Hepatocyte (in vitro differentiated cells): ENCODE measurements at regions not wholly inside any gene's neighbourhood (a gene's known extent, or its start where the extent isn't known, plus 50 kb on each side); places are given as distances from the start of the nearest gene placed in this dataset.
"Not testable (repeated sequence)": the region's sequence is repeated elsewhere in the genome, so short reads cannot be mapped to it uniquely, and the experiment has no call there.

ENCODE experiments used
- DNase-seq: peaks from one replicate; pipeline ENCODE4 v3.0.0-alpha.2; 2016; ENCODE audit warnings: low spot score
- H2AFZ ChIP-seq: fragments of 200-600 bp; sonication (generic); 2 replicates; pipeline ENCODE4 v1.6.0; 2016; ENCODE audit warnings: antibody characterized with exemption, mild to moderate bottlenecking
- H3K27ac ChIP-seq: fragments of 200-600 bp; sonication (generic); 2 replicates; pipeline ENCODE4 v1.5.1; 2016; ENCODE audit warnings: mild to moderate bottlenecking
- H3K27me3 ChIP-seq: fragments of 200-600 bp; sonication (generic); 2 replicates; pipeline ENCODE4 v1.6.1; 2016
- H3K36me3 ChIP-seq: fragments of 200-600 bp; sonication (generic); replicated peaks from 2 replicates; pipeline ENCODE4 v1.5.1; 2016; ENCODE audit warnings: low read depth; ENCODE audit not compliant: insufficient read depth
- H3K4me1 ChIP-seq: fragments of 200-600 bp; sonication (generic); 2 replicates; pipeline ENCODE4 v1.5.1; 2016; ENCODE audit warnings: mild to moderate bottlenecking, moderate library complexity; ENCODE audit not compliant: insufficient read depth
- H3K4me2 ChIP-seq: fragments of 200-600 bp; sonication (generic); 2 replicates; pipeline ENCODE4 v1.6.0; 2016
- H3K4me3 ChIP-seq: fragments of 200-600 bp; sonication (generic); 2 replicates; pipeline ENCODE4 v1.5.1; 2016; ENCODE audit warnings: mild to moderate bottlenecking
- H3K79me2 ChIP-seq: fragments of 200-600 bp; sonication (generic); 2 replicates; pipeline ENCODE4 v1.6.0; 2017; ENCODE audit warnings: mild to moderate bottlenecking
- H3K9me2 ChIP-seq: fragments of 200-600 bp; sonication (generic); replicated peaks from 2 replicates; pipeline ENCODE4 v1.6.0; 2017; ENCODE audit warnings: mild to moderate bottlenecking; ENCODE audit not compliant: insufficient read depth
- H3K9me3 ChIP-seq: fragments of 200-600 bp; sonication (generic); 2 replicates; pipeline ENCODE4 v1.5.1; 2016; ENCODE audit warnings: low read depth, mild to moderate bottlenecking
- H4K20me1 ChIP-seq: fragments of 200-600 bp; sonication (generic); 2 replicates; pipeline ENCODE4 v1.6.0; 2016; ENCODE audit warnings: mild to moderate bottlenecking; ENCODE audit not compliant: insufficient read depth, poor library complexity, severe bottlenecking
- CTCF ChIP-seq: fragments of 200-600 bp; sonication (generic); IDR thresholded peaks from 2 replicates; pipeline ENCODE4 v1.5.1; 2016; ENCODE audit warnings: antibody characterized with exemption, mild to moderate bottlenecking; ENCODE audit not compliant: poor library complexity
- EZH2 ChIP-seq: fragments of 200-600 bp; sonication (generic); IDR thresholded peaks from 2 replicates; pipeline ENCODE4 v1.6.1; 2016; ENCODE audit warnings: antibody characterized with exemption, mild to moderate bottlenecking, borderline replicate concordance
- EZH2phosphoT487 ChIP-seq: fragments of 200-600 bp; sonication (generic); IDR thresholded peaks from one replicate; pipeline ENCODE4 v1.6.1; 2018; ENCODE audit warnings: antibody characterized with exemption, mild to moderate bottlenecking, low read depth, moderate library complexity; ENCODE audit not compliant: unreplicated experiment, severe bottlenecking
- WGBS: methylation state at CpG from one replicate; pipeline ENCODE4 v1.1.6; 2016; ENCODE audit warnings: low lambda C conversion rate; ENCODE audit errors: missing lambda C conversion rate; 5-methylcytosine and 5-hydroxymethylcytosine counted together

GRCh38 chr7:109552017-109552416, 982.3 kb downstream of the DNAJB9 start:
- Histone ChIP-seq H3K4me1 (no peaks in the 10 kb centered on the region), H4K20me1 (no peaks in the 10 kb centered on the region), H3K4me2 (no peak overlapping the region), H3K9me2 (no peaks in the 10 kb centered on the region), H3K4me3 (no peak overlapping the region), H3K9me3 (no peaks in the 10 kb centered on the region), H3K27me3 (no peaks in the 10 kb centered on the region), H3K79me2 (no peaks in the 10 kb centered on the region), H3K27ac (no peak overlapping the region), H2AFZ (no peak overlapping the region), H3K36me3 (no peaks in the 10 kb centered on the region)
- 94% methylated on average over 2 of the region's 2 CpGs for WGBS
- TF ChIP-seq EZH2 = no peak
- TF ChIP-seq EZH2phosphoT487 = no peak
- TF ChIP-seq CTCF = no peak
- DNase-seq = no peak

- no peak for DNase-seq
- H3K4me1 ChIP-seq = no peaks in the 10 kb centered on the region
- no peaks in the 10 kb centered on the region for H4K20me1 ChIP-seq
- no peak overlapping the region for H3K4me3 ChIP-seq
- no peaks in the 10 kb centered on the region for H3K9me3 ChIP-seq
- H3K9me2 ChIP-seq = no peaks in the 10 kb centered on the region
- WGBS = 68% methylated on average over 4 of the region's 4 CpGs
- no peaks in the 10 kb centered on the region for H3K27me3 ChIP-seq
- H3K79me2 ChIP-seq = no peaks in the 10 kb centered on the region
- no peak overlapping the region for H2AFZ ChIP-seq
- H3K4me2 ChIP-seq = no peak overlapping the region
- no peaks in the 10 kb centered on the region for H3K36me3 ChIP-seq
- no peak overlapping the region for H3K27ac ChIP-seq
- no peak for TF ChIP-seq CTCF
- no peak for TF ChIP-seq EZH2
- no peak for TF ChIP-seq EZH2phosphoT487
Observed at GRCh38 chr7:109577265-109577664, 1007.6 kb downstream of the DNAJB9 start.

- 86% methylated on average over 4 of the region's 4 CpGs for WGBS
- TF ChIP-seq EZH2phosphoT487 (no peak), CTCF (no peak), EZH2 (no peak)
- Histone ChIP-seq H3K4me2 (no peak overlapping the region), H3K27me3 (no peaks in the 10 kb centered on the region), H3K4me1 (no peaks in the 10 kb centered on the region), H3K9me2 (no peaks in the 10 kb centered on the region), H3K27ac (no peak overlapping the region), H2AFZ (no peak overlapping the region), H3K4me3 (no peak overlapping the region), H3K36me3 (no peaks in the 10 kb centered on the region), H4K20me1 (no peaks in the 10 kb centered on the region), H3K79me2 (no peaks in the 10 kb centered on the region), H3K9me3 (no peaks in the 10 kb centered on the region)
- DNase-seq = no peak
Observed at GRCh38 chr7:109579901-109580300, 1010.2 kb downstream of the DNAJB9 start.

- no peaks in the 10 kb centered on the region for H4K20me1 ChIP-seq
- no peaks in the 10 kb centered on the region for H3K36me3 ChIP-seq
- H3K4me1 ChIP-seq = no peaks in the 10 kb centered on the region
- no peak overlapping the region for H3K4me2 ChIP-seq
- no peak overlapping the region for H2AFZ ChIP-seq
- TF ChIP-seq CTCF = no peak
- TF ChIP-seq EZH2phosphoT487 = no peak
- no peak for TF ChIP-seq EZH2
- no peaks in the 10 kb centered on the region for H3K79me2 ChIP-seq
- no peak overlapping the region for H3K4me3 ChIP-seq
- H3K27ac ChIP-seq = no peak overlapping the region
- DNase-seq = no peak
- no peaks in the 10 kb centered on the region for H3K9me3 ChIP-seq
- no peaks in the 10 kb centered on the region for H3K27me3 ChIP-seq
- no peaks in the 10 kb centered on the region for H3K9me2 ChIP-seq
Observed at GRCh38 chr7:109582211-109582610, 1012.5 kb downstream of the DNAJB9 start.

- H3K4me1 ChIP-seq, H3K4me2 ChIP-seq, H4K20me1 ChIP-seq, H2AFZ ChIP-seq, H3K79me2 ChIP-seq, H3K9me2 ChIP-seq, H3K27ac ChIP-seq, H3K36me3 ChIP-seq, H3K27me3 ChIP-seq, H3K4me3 ChIP-seq, H3K9me3 ChIP-seq, DNase-seq: not testable (repeated sequence)
- 80% methylated on average over 9 of the region's 9 CpGs for WGBS
Observed at GRCh38 chr7:109596948-109597347, 1027.3 kb downstream of the DNAJB9 start.
